GM20000 (cell line): ENCODE measurements at regions not wholly inside any gene's neighbourhood (a gene's known extent, or its start where the extent isn't known, plus 50 kb on each side); places are given as distances from the start of the nearest gene placed in this dataset.

ENCODE experiments used
- DNase-seq: peaks from one replicate; pipeline ENCODE4 v3.0.0; 2012; ENCODE audit warnings: low spot score
- CTCF ChIP-seq: IDR thresholded peaks from 2 replicates; pipeline ENCODE4 v1.5.1; 2012; ENCODE audit warnings: mild to moderate bottlenecking, control low read depth; ENCODE audit errors: extremely low read depth, missing control alignments

GRCh38 chr17:77700165-77700881 is 258.2 kb upstream of the TNRC6C start:
- DNase-seq = no peak
- no peak for TF ChIP-seq CTCF

- no peak for DNase-seq
- TF ChIP-seq CTCF = no peak
Measured at GRCh38 chr17:77701996-77702395, 256.5 kb upstream of the TNRC6C start.

DNA sequence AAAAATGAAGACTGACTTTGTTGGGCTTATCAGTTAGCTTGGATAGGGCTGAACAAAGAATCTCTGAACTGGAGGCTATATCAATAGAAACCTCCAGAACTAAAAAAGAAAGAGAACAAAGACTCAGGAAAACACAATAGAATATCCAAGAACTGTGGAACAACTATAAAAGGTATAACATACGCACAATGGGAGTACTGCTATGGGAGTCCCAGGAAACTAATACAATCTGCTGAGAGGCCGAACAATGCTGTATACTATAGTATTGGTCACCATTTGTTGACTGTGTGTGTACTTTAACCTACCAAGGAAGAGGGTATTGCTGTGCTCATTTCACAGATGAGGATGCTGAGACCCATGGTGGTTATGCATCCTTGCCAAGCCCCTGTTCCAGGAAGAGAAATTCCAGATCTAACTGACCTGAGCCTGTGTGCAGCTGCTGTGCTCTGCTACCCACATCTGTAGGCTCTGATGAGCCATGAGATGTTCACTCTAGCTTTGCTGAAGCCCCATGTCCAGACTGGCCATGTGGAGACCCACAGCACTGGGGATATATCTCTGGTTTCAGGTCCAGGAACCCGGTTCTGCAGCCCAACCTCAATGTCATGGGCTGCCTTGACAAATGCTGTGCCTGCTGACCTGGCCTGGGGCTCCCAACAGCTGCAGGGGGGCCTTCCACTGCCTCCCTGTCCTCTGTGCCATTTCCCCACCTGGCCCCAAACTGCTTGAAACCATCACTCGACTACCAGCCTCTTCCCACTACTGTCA is 254.3 kb upstream of the TNRC6C start:
- TF ChIP-seq CTCF = no peak
- no peak for DNase-seq

- no peak for DNase-seq
- no peak for TF ChIP-seq CTCF
Measured at GRCh38 chr17:77706938-77707337, 251.6 kb upstream of the TNRC6C start.

GRCh38 chr17:77707546-77707945 is 251.0 kb upstream of the TNRC6C start:
- DNase-seq = no peak
- no peak for TF ChIP-seq CTCF

- no peak for TF ChIP-seq CTCF
- no peak for DNase-seq
Measured at GRCh38 chr17:77708049-77708448, 250.5 kb upstream of the TNRC6C start.

- no peak for TF ChIP-seq CTCF
- DNase-seq = no peak
Measured at GRCh38 chr17:77708936-77709335, 249.6 kb upstream of the TNRC6C start.
